HL-60 (cell line): ENCODE measurements at regions not wholly inside any gene's neighbourhood (a gene's known extent, or its start where the extent isn't known, plus 50 kb on each side); places are given as distances from the start of the nearest gene placed in this dataset.

ENCODE experiments used
- POLR2AphosphoS5 ChIP-seq: IDR thresholded peaks from 2 replicates; pipeline ENCODE4 v1.6.1; 2012; ENCODE audit warnings: low read depth
- TF ChIP-seq, protein P1 (sequence below): IDR thresholded peaks from one replicate; pipeline ENCODE4 v1.5.1; 2011; ENCODE audit warnings: low read length, control low read depth, inconsistent platforms; ENCODE audit not compliant: insufficient read depth
- TF ChIP-seq, protein P2 (sequence below): IDR thresholded peaks from 2 replicates; pipeline ENCODE4 v1.6.1; 2012; ENCODE audit warnings: low read depth; ENCODE audit not compliant: insufficient replicate concordance

DNA sequence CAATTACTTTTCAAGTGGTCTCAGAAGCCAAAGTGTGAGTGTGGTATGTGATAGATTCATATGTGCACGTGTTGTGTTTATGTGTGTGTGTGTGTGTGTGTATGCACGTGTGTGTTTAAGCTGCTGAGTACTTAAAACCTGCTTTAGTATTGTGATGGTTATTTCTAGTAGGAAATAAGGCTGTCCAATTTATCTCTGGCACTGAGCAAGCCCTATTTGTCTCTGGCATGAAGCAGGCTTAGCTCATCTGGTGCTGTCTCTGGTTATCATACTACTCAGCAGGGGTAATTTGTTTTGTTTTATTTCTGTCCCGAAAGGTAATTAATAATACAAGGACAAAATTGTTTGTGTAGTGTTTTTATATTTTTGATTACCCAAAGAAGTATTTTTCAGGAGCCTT is 333.7 kb downstream of the FAT3 start:
- TF ChIP-seq, protein P1, sequence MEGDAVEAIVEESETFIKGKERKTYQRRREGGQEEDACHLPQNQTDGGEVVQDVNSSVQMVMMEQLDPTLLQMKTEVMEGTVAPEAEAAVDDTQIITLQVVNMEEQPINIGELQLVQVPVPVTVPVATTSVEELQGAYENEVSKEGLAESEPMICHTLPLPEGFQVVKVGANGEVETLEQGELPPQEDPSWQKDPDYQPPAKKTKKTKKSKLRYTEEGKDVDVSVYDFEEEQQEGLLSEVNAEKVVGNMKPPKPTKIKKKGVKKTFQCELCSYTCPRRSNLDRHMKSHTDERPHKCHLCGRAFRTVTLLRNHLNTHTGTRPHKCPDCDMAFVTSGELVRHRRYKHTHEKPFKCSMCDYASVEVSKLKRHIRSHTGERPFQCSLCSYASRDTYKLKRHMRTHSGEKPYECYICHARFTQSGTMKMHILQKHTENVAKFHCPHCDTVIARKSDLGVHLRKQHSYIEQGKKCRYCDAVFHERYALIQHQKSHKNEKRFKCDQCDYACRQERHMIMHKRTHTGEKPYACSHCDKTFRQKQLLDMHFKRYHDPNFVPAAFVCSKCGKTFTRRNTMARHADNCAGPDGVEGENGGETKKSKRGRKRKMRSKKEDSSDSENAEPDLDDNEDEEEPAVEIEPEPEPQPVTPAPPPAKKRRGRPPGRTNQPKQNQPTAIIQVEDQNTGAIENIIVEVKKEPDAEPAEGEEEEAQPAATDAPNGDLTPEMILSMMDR = no peak
- TF ChIP-seq POLR2AphosphoS5 = no peak
- TF ChIP-seq, protein P2, sequence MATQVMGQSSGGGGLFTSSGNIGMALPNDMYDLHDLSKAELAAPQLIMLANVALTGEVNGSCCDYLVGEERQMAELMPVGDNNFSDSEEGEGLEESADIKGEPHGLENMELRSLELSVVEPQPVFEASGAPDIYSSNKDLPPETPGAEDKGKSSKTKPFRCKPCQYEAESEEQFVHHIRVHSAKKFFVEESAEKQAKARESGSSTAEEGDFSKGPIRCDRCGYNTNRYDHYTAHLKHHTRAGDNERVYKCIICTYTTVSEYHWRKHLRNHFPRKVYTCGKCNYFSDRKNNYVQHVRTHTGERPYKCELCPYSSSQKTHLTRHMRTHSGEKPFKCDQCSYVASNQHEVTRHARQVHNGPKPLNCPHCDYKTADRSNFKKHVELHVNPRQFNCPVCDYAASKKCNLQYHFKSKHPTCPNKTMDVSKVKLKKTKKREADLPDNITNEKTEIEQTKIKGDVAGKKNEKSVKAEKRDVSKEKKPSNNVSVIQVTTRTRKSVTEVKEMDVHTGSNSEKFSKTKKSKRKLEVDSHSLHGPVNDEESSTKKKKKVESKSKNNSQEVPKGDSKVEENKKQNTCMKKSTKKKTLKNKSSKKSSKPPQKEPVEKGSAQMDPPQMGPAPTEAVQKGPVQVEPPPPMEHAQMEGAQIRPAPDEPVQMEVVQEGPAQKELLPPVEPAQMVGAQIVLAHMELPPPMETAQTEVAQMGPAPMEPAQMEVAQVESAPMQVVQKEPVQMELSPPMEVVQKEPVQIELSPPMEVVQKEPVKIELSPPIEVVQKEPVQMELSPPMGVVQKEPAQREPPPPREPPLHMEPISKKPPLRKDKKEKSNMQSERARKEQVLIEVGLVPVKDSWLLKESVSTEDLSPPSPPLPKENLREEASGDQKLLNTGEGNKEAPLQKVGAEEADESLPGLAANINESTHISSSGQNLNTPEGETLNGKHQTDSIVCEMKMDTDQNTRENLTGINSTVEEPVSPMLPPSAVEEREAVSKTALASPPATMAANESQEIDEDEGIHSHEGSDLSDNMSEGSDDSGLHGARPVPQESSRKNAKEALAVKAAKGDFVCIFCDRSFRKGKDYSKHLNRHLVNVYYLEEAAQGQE = no peak
